HEK293T (cell line): ENCODE measurements at regions not wholly inside any gene's neighbourhood (a gene's known extent, or its start where the extent isn't known, plus 50 kb on each side); places are given as distances from the start of the nearest gene placed in this dataset.
"Not testable (repeated sequence)": the region's sequence is repeated elsewhere in the genome, so short reads cannot be mapped to it uniquely, and the experiment has no call there.

Experiments
- CTCF ChIA-PET: fragments of 350-600 bp; formaldehyde crosslinking; extraction: SDS; loops from one replicate; lab custom pipeline; 2021; ENCODE audit warnings: antibody characterized with exemption, inconsistent platforms; lab: Yijun Ruan, JAX
- POLR2A ChIA-PET: fragments of 350-600 bp; formaldehyde crosslinking; extraction: SDS; loops from one replicate; lab custom pipeline; 2020; ENCODE audit warnings: antibody characterized with exemption, inconsistent platforms; lab: Yijun Ruan, JAX
- DNase-seq: peaks from one replicate; pipeline ENCODE4 v3.0.0; 2012; ENCODE audit warnings: mixed read lengths; ENCODE audit errors: extremely low spot score
- ARNT ChIP-seq: fragments of 450-650 bp; IDR thresholded peaks from 2 replicates; pipeline ENCODE4 v1.6.1; 2017; ENCODE audit warnings: mild to moderate bottlenecking
- BHLHE40 ChIP-seq: fragments of 450-650 bp; IDR thresholded peaks from 2 replicates; pipeline ENCODE4 v1.6.1; 2016; ENCODE audit warnings: mild to moderate bottlenecking, moderate library complexity, borderline replicate concordance
- CTBP1 ChIP-seq: fragments of 450-650 bp; IDR thresholded peaks from 2 replicates; pipeline ENCODE4 v1.6.1; 2016; ENCODE audit warnings: borderline replicate concordance
- ELF4 ChIP-seq: fragments of 450-650 bp; IDR thresholded peaks from 2 replicates; pipeline ENCODE4 v1.6.1; 2017; ENCODE audit warnings: antibody characterized with exemption
- FOXA1 ChIP-seq: fragments of 450-650 bp; IDR thresholded peaks from 2 replicates; pipeline ENCODE4 v1.6.1; 2016; ENCODE audit warnings: mild to moderate bottlenecking
- FOXK2 ChIP-seq: fragments of 450-650 bp; IDR thresholded peaks from 2 replicates; pipeline ENCODE4 v1.6.1; 2016; ENCODE audit warnings: mild to moderate bottlenecking
- FOXM1 ChIP-seq: fragments of 450-650 bp; IDR thresholded peaks from 2 replicates; pipeline ENCODE4 v1.6.1; 2017; ENCODE audit warnings: mild to moderate bottlenecking, borderline replicate concordance
- HDGF ChIP-seq: fragments of 450-650 bp; IDR thresholded peaks from 2 replicates; pipeline ENCODE4 v1.6.1; 2017; ENCODE audit warnings: antibody characterized with exemption, borderline replicate concordance
- L3MBTL2 ChIP-seq: fragments of 450-650 bp; conservative IDR thresholded peaks from 2 replicates; pipeline ENCODE4 v1.6.1; 2016; ENCODE audit warnings: mild to moderate bottlenecking
- LEF1 ChIP-seq: fragments of 450-650 bp; IDR thresholded peaks from 2 replicates; pipeline ENCODE4 v1.6.1; 2017; ENCODE audit warnings: mild to moderate bottlenecking, borderline replicate concordance
- NFRKB ChIP-seq: fragments of 450-650 bp; IDR thresholded peaks from 2 replicates; pipeline ENCODE4 v1.6.1; 2016; ENCODE audit warnings: mild to moderate bottlenecking, moderate library complexity
- SP1 ChIP-seq: fragments of 450-650 bp; IDR thresholded peaks from 2 replicates; pipeline ENCODE4 v1.6.1; 2017
- SUZ12 ChIP-seq: fragments of 450-650 bp; IDR thresholded peaks from 2 replicates; pipeline ENCODE4 v1.6.1; 2016; ENCODE audit warnings: mild to moderate bottlenecking
- TARDBP ChIP-seq: fragments of 450-650 bp; IDR thresholded peaks from 2 replicates; pipeline ENCODE4 v1.6.1; 2016
- ZNF384 ChIP-seq: fragments of 450-650 bp; IDR thresholded peaks from 2 replicates; pipeline ENCODE4 v1.6.1; 2016
- TF ChIP-seq, protein P1 (sequence below): fragments of 450-650 bp; IDR thresholded peaks from 2 replicates; pipeline ENCODE4 v1.6.1; 2016

DNA sequence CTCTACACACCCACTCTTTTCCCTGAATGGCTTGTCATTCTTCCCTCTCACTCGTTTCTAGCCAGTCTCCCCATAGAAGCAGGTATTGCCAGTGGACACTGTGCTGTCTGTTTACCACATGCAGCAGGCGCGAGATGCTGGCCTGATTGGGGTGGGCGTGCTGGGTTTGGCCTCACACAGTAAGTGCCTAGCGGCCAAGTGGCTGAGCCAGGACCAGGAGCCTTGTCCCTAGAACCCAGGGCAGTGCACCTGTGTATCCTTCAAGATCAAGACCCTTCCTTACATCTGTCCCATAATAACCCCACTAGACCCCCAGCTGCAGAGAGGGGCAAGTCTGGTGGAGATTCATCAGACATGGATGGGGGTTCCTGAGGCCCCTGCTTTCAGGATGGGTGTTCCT lies 112.8 kb upstream of the IRX4 start:
- DNase-seq = no peak

DNA sequence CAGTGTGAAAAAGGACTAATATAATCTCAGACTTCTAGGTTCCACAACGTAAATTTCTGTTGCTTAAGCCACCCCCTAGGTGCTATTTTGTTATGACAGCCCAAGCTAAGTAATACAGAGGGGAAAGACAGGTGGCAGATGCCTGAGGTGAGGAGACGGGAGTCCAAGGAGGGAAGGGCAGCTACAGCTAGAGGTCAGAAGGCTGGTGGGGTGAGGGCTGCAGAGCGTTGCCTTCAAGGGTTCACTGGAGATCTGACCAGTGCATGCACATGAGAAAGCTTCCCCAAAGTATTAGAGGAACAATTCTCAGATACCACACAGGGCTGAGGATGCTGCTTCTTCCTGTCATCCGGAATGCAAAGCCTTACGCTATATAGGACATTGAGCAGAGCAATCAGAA lies 104.7 kb upstream of the IRX4 start:
- no peak for TF ChIP-seq L3MBTL2
- TF ChIP-seq FOXM1 = no peak
- no peak for TF ChIP-seq SP1
- TF ChIP-seq, protein P1, sequence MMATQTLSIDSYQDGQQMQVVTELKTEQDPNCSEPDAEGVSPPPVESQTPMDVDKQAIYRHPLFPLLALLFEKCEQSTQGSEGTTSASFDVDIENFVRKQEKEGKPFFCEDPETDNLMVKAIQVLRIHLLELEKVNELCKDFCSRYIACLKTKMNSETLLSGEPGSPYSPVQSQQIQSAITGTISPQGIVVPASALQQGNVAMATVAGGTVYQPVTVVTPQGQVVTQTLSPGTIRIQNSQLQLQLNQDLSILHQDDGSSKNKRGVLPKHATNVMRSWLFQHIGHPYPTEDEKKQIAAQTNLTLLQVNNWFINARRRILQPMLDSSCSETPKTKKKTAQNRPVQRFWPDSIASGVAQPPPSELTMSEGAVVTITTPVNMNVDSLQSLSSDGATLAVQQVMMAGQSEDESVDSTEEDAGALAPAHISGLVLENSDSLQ = no peak
- no peak for TF ChIP-seq BHLHE40
- no peak for TF ChIP-seq SUZ12
- TF ChIP-seq CTBP1 = no peak
- TF ChIP-seq NFRKB = no peak
- TF ChIP-seq TARDBP = no peak
- no peak for TF ChIP-seq FOXK2
- no peak for TF ChIP-seq ELF4
- TF ChIP-seq ARNT = no peak
- TF ChIP-seq HDGF = no peak
- no peak for TF ChIP-seq ZNF384
- no peak for TF ChIP-seq FOXA1
- CTCF ChIA-PET = no interaction called here
- POLR2A ChIA-PET = no interaction called here
- DNase-seq = no peak

More for the DNA sequence above, 112.8 kb upstream of the IRX4 start:
- ChIA-PET CTCF (no interaction called here), POLR2A (no interaction called here)
- TF ChIP-seq FOXK2 (no peak), FOXM1 (no peak), TARDBP (no peak), L3MBTL2 (no peak), ARNT (no peak), SP1 (no peak), HDGF (no peak), BHLHE40 (no peak), FOXA1 (no peak), CTBP1 (no peak), ZNF384 (no peak), LEF1 (no peak)
- TF ChIP-seq, protein P1 = no peak

DNA sequence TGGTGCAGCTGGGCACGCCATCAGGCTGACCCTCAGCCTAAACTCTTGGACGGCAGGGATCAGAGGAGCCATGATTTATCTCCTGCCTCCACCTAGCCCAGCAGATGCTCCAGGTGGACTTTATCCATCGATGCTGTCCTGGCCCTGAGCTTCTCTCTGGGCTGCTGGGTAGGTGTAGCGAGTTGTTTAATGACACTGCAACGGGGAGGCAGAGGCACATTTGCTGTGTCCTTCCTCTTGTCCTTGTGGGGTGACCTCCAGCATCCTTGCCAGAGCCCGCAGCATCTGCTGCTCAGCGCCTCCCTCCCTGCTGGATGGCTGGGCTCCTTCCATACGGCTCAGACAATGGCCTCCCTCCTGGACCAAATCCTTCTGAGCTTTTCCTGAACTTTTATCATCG lies 103.1 kb upstream of the IRX4 start:
- ChIA-PET CTCF (no interaction called here), POLR2A (no interaction called here)
- DNase-seq = no peak
- TF ChIP-seq FOXM1 (no peak), TARDBP (no peak), ARNT (no peak), SP1 (no peak), HDGF (no peak), ELF4 (no peak), FOXA1 (no peak), NFRKB (no peak)
- TF ChIP-seq, protein P1 = no peak

DNA sequence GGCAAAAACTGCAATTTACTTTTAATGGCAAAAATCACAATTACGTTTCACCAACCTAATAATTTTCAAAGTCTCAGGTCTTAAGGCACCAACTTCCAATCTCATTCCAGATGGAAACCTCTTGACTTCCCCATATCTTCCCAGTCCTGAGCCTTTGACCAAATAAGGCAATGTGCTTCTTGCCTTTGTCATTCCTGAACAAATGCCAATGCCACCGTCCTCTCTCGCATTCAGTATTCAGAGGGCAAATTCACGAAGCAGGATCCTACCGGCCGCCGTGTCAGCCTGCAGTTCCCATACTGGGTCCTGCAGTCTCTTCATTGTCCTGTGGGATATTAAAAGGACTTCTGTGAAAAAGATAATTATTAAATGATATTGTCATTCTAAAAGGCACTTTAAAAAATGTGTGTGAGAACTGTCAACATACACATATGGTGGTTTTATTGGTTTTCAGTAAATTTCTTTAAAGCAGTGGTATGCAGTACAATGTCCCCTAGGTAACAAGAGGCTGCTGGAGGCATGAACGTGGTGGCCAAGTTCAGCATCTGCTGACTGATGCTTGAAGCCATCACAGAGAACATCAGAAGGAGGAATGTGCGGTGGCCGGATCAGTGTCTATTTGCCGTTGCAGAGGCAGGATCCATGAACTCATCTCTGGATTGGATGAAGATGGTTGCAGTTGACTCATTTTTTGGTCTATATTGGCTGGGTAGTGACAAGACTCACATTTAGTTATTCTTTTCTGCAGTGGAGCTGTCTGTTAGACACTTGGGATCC lies 101.4 kb upstream of the IRX4 start:
- ChIA-PET CTCF (no interaction called here), POLR2A (no interaction called here)
- DNase-seq = no peak
- TF ChIP-seq HDGF (no peak), FOXK2 (no peak), FOXA1 (no peak), CTBP1 (no peak), TARDBP (no peak), SP1 (no peak), ARNT (no peak), NFRKB (no peak), BHLHE40 (no peak), SUZ12 (no peak), ZNF384 (no peak), L3MBTL2 (no peak)

DNA sequence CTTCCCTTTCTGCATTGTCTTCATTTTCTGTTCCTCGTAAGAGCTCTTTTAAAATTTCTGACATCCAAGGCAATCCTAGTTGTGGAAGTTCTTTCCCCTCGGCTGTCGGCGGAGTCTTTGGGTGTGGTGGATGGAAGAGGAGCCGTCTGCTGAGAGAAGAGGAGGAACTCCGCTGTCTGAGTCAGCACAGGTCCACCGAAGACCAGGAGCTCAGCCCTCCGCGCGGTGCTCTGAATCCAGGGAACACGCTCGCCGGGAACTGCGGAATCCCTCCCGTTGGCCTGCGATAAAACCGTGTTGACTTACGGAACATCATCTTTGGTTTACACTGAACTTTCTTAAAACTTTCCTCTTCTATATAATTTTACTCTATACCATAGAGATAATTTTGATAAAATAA lies 100.7 kb upstream of the IRX4 start:
- CTCF ChIA-PET = no interaction called here
- POLR2A ChIA-PET = no interaction called here

DNA sequence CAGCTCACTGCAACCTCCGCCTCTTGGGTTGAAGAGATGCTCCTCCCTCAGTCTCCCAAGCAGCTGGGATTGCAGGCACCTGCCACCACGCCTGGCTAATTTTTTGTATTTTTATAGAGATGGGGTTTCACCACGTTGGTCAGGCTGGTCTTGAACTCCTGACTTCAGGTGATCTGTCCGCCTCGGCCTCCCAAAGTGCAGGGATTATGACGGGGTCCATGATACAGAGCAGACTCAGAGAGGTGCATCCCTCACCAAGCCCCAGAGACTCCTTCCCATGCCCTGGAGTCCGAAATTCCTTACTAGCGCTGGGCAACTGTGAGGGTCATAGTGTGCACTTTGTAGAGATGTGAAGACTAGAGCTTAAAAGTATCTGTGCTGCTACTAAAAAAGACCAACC lies 99.8 kb upstream of the IRX4 start:
- CTCF ChIA-PET, POLR2A ChIA-PET, DNase-seq: not testable (repeated sequence)

More for the DNA sequence above, 100.7 kb upstream of the IRX4 start:
- no peak for TF ChIP-seq SP1
- no peak for DNase-seq
